KMS-11 (cell line): ENCODE measurements at regions not wholly inside any gene's neighbourhood (a gene's known extent, or its start where the extent isn't known, plus 50 kb on each side); places are given as distances from the start of the nearest gene placed in this dataset.

Experiments used
- H2AFZ ChIP-seq: fragments of 200-600 bp; sonication (generic); 2 replicates; pipeline ENCODE4 v1.6.1; 2016; ENCODE audit warnings: antibody characterized with exemption, mixed run types, low read depth
- H3K27ac ChIP-seq: fragments of 200-600 bp; sonication (generic); 2 replicates; pipeline ENCODE4 v1.6.1; 2016; ENCODE audit warnings: mild to moderate bottlenecking, mixed run types
- H3K27me3 ChIP-seq: fragments of 200-600 bp; sonication (generic); 2 replicates; pipeline ENCODE4 v1.6.1; 2017; ENCODE audit warnings: mild to moderate bottlenecking, low read depth, mixed run types, moderate library complexity; ENCODE audit not compliant: insufficient read depth
- H3K36me3 ChIP-seq: fragments of 200-600 bp; sonication (generic); 2 replicates; pipeline ENCODE4 v1.6.1; 2017; ENCODE audit warnings: mild to moderate bottlenecking, mixed run types; ENCODE audit not compliant: insufficient read depth
- H3K4me1 ChIP-seq: fragments of 200-600 bp; sonication (generic); 2 replicates; pipeline ENCODE4 v1.6.1; 2016; ENCODE audit warnings: mild to moderate bottlenecking, low read depth, mixed run types; ENCODE audit not compliant: poor library complexity, severe bottlenecking
- H3K4me2 ChIP-seq: fragments of 200-600 bp; sonication (generic); 2 replicates; pipeline ENCODE4 v1.7.0; 2016; ENCODE audit warnings: mild to moderate bottlenecking, mixed run types
- H3K4me3 ChIP-seq: fragments of 200-600 bp; sonication (generic); IDR thresholded peaks from 2 replicates; pipeline ENCODE4 v1.6.1; 2017; ENCODE audit warnings: low read depth, low read length, mixed read lengths; ENCODE audit not compliant: insufficient read depth
- H3K79me2 ChIP-seq: fragments of 200-600 bp; sonication (generic); 2 replicates; pipeline ENCODE4 v1.6.1; 2016; ENCODE audit warnings: low read depth, mixed run types; ENCODE audit not compliant: insufficient read depth
- H3K9ac ChIP-seq: fragments of 200-600 bp; sonication (generic); 2 replicates; pipeline ENCODE4 v1.6.1; 2016; ENCODE audit warnings: mild to moderate bottlenecking, mixed run types
- H4K20me1 ChIP-seq: fragments of 200-600 bp; sonication (generic); 2 replicates; pipeline ENCODE4 v1.6.1; 2016; ENCODE audit warnings: mild to moderate bottlenecking, mixed run types; ENCODE audit not compliant: insufficient read depth
- CTCF ChIP-seq: fragments of 200-600 bp; sonication (generic); conservative IDR thresholded peaks from 2 replicates; pipeline ENCODE4 v1.6.1; 2017; ENCODE audit warnings: low read depth, mild to moderate bottlenecking, antibody characterized with exemption, low read length, moderate library complexity, mixed read lengths

GRCh38 chr15:95957861-95958260 lies 372.6 kb upstream of the NR2F2 start:
- Histone ChIP-seq H3K79me2 (no peaks in the 10 kb centered on the region), H3K27ac (no peak overlapping the region), H3K4me2 (no peak overlapping the region), H4K20me1 (no peaks in the 10 kb centered on the region), H3K36me3 (no peaks in the 10 kb centered on the region), H3K27me3 (no peaks in the 10 kb centered on the region), H3K4me1 (no peaks in the 10 kb centered on the region), H2AFZ (no peak overlapping the region), H3K9ac (no peak overlapping the region), H3K4me3 (no peak overlapping the region)
- TF ChIP-seq CTCF: no peak

DNA sequence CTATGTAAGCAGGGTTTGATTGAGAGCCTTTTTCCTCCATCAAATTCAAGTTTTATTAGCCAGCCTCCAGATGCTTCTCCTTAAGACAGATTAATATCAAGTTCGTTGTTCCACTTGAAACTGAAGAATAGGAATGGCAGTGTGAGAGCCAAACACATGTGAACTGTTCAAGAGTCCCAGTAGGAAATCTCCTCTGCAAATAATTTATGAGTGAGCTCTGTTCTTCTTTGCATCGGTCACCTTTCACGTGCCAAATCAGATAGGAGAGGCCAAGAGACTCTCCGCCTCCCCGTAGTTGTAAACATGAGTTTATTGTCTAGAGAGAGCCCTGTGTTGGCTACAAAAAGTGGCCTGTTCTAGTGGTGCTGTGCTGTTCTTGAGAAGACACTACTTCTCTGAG lies 372.1 kb upstream of the NR2F2 start:
- no peak overlapping the region for H3K4me3 ChIP-seq
- no peak overlapping the region for H3K9ac ChIP-seq
- H4K20me1 ChIP-seq: no peaks in the 10 kb centered on the region
- no peaks in the 10 kb centered on the region for H3K4me1 ChIP-seq
- H3K4me2 ChIP-seq: no peak overlapping the region
- H3K36me3 ChIP-seq: no peaks in the 10 kb centered on the region
- no peak overlapping the region for H3K27ac ChIP-seq
- no peaks in the 10 kb centered on the region for H3K79me2 ChIP-seq
- no peak overlapping the region for H2AFZ ChIP-seq
- H3K27me3 ChIP-seq: no peaks in the 10 kb centered on the region
- TF ChIP-seq CTCF: no peak

DNA sequence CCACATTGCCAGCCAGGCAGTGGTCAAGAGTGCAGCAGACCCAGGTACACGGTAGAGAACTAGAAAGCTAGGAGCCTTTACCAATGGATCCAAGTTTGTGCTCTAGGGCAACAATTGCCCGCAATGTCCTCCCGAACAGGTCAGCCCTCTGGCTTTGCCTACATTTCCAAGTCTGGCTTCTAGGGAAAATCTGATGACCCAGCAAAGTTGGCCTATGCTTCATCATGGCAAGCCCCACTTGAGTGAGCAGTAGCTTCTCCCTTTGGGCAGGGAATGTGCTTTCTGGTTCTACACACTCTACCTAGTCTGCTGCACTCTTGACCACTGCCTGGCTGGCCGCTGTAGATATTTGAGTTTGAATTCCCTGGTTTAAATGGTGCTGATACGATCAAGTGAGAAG lies 361.6 kb upstream of the NR2F2 start:
- no peak overlapping the region for H3K4me3 ChIP-seq
- H3K27me3 ChIP-seq: no peaks in the 10 kb centered on the region
- H4K20me1 ChIP-seq: no peaks in the 10 kb centered on the region
- H3K36me3 ChIP-seq: no peaks in the 10 kb centered on the region
- H3K4me2 ChIP-seq: no peak overlapping the region
- TF ChIP-seq CTCF: no peak
- H3K4me1 ChIP-seq: no peaks in the 10 kb centered on the region
- no peak overlapping the region for H3K9ac ChIP-seq
- H2AFZ ChIP-seq: no peak overlapping the region
- no peaks in the 10 kb centered on the region for H3K79me2 ChIP-seq
- H3K27ac ChIP-seq: no peak overlapping the region

GRCh38 chr15:95970326-95970725 lies 360.2 kb upstream of the NR2F2 start:
- H4K20me1 ChIP-seq: no peaks in the 10 kb centered on the region
- H3K36me3 ChIP-seq: no peaks in the 10 kb centered on the region
- H3K27me3 ChIP-seq: no peaks in the 10 kb centered on the region
- no peaks in the 10 kb centered on the region for H3K4me1 ChIP-seq
- TF ChIP-seq CTCF: no peak
- no peaks in the 10 kb centered on the region for H3K79me2 ChIP-seq
- no peak overlapping the region for H3K4me3 ChIP-seq
- no peak overlapping the region for H3K4me2 ChIP-seq
- H2AFZ ChIP-seq: no peak overlapping the region
- H3K9ac ChIP-seq: no peak overlapping the region
- H3K27ac ChIP-seq: no peak overlapping the region
